ENCODE measurements at regions not wholly inside any gene's neighbourhood (a gene's known extent, or its start where the extent isn't known, plus 50 kb on each side); places are given as distances from the start of the nearest gene placed in this dataset. TPM values are rescaled to one million over a fixed set of nuclear protein-coding genes. Genes with fewer than 3 reads are reported as not detected.

- Histone ChIP-seq H4K20me1 (ENCODE audit: insufficient read depth, low read length) (no peaks in the 10 kb centered on the region), H3K27me3 (ENCODE audit: insufficient read depth, low read length) (no peaks in the 10 kb centered on the region), H3K27ac (ENCODE audit: low read depth, low read length) (no peak overlapping the region), H3K4me1 (ENCODE audit: insufficient read depth, low read length) (no peaks in the 10 kb centered on the region), H3K4me2 (ENCODE audit: insufficient read depth, low read length) (no peak overlapping the region), H3K9me3 (ENCODE audit: low read depth, low read length) (no peaks in the 10 kb centered on the region), H3K79me2 (ENCODE audit: insufficient read depth, low read length) (no peaks in the 10 kb centered on the region), H2AFZ (ENCODE audit: low read length) (no peak overlapping the region), H3K36me3 (ENCODE audit: insufficient read depth, low read length) (no peaks in the 10 kb centered on the region), H3K4me3 (ENCODE audit: insufficient read depth, low read length) (no peak overlapping the region)
- no peak for DNase-seq (ENCODE audit: insufficient read length, low spot score, missing footprints)
- TF ChIP-seq CTCF (IDR thresholded peaks at IDR 0.05; ENCODE audit: extremely low read depth, low read depth, low read length): no peak
Measured at GRCh38 chr2:221361633-221362032, 210.5 kb downstream of the EPHA4 start.

- no peak overlapping the region for H3K4me2 ChIP-seq (ENCODE audit: insufficient read depth, low read length)
- no peak overlapping the region for H2AFZ ChIP-seq (ENCODE audit: low read length)
- H3K36me3 ChIP-seq (ENCODE audit: insufficient read depth, low read length): no peaks in the 10 kb centered on the region
- no peaks in the 10 kb centered on the region for H3K4me1 ChIP-seq (ENCODE audit: insufficient read depth, low read length)
- H3K4me3 ChIP-seq (ENCODE audit: insufficient read depth, low read length): no peak overlapping the region
- H3K27ac ChIP-seq (ENCODE audit: low read depth, low read length): no peak overlapping the region
- H3K9me3 ChIP-seq (ENCODE audit: low read depth, low read length): no peaks in the 10 kb centered on the region
- no peaks in the 10 kb centered on the region for H3K79me2 ChIP-seq (ENCODE audit: insufficient read depth, low read length)
- DNase-seq (ENCODE audit: insufficient read length, low spot score, missing footprints): no peak
- no peak for TF ChIP-seq CTCF (IDR thresholded peaks at IDR 0.05; ENCODE audit: extremely low read depth, low read depth, low read length)
- H3K27me3 ChIP-seq (ENCODE audit: insufficient read depth, low read length): no peaks in the 10 kb centered on the region
- H4K20me1 ChIP-seq (ENCODE audit: insufficient read depth, low read length): no peaks in the 10 kb centered on the region
Measured at GRCh38 chr2:221364672-221365071, 207.4 kb downstream of the EPHA4 start.

Small RNAs in the stretch of these regions (small RNA-seq; reads per million reads assigned to genes)
- gene AC011233.1 (not detected), gene MIR4268 (not detected)
